RCC 7860 (cell line): ENCODE measurements at regions not wholly inside any gene's neighbourhood (a gene's known extent, or its start where the extent isn't known, plus 50 kb on each side); places are given as distances from the start of the nearest gene placed in this dataset.
"Not testable (repeated sequence)": the region's sequence is repeated elsewhere in the genome, so short reads cannot be mapped to it uniquely, and the experiment has no call there.

Experiments
- DNase-seq: peaks from one replicate; pipeline ENCODE4 v3.0.0-alpha.2; 2015; ENCODE audit warnings: low spot score
- FAIRE-seq: peaks from 2 replicates; lab custom pipeline; 2012; peaks lifted over from hg19 to GRCh38; lab: Jason Lieb, UNC

- FAIRE-seq (no peak), DNase-seq (no peak)
These were observed 103.9 kb upstream of the KCND3 start for GRCh38 chr1:112093372-112093694.

GRCh38 chr1:112099979-112100378, 110.5 kb upstream of the KCND3 start:
- FAIRE-seq (no peak), DNase-seq (no peak)

- DNase-seq = no peak
- no peak for FAIRE-seq
These were observed 116.1 kb upstream of the KCND3 start for GRCh38 chr1:112105557-112105956.

DNA sequence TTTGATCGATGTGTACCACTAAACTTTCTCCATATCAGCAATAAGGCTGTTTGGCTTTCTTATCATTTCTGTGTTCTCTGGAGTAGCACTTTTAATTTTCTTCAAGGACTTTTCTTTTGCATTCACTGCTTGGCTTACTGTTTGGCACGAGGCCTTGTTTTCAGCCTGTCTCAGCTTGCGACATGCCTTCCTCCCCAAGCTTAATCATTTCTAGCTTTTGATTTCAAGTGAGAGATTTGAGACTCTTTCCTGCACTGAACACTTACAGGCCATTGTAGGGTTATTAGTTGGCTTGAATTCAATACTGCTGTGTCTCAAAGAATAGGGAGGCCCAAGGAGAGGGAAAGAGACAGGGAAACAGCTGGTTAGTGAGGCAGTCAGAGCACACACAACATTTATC, 120.6 kb upstream of the KCND3 start:
- no peak for FAIRE-seq
- DNase-seq = no peak

DNA sequence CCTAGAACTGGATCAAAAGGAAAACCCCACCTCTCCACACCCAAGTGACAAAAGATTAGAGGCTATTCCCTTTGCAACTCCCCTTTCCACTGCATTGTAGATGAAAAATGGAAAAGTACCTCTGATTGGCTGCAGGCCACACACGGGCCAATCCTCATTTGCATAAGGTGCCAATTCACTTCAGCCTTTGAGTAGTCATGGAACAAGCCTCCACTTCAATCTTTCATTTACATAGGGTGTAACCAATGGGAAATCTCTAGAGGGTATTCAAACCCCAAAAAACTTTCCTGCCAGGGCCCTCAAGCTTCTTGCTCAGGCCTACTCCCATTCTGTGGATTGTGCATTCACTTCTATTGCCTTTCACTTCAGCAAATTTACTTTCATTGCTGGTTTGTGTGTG, 122.3 kb upstream of the KCND3 start:
- FAIRE-seq (no peak), DNase-seq (no peak)

DNA sequence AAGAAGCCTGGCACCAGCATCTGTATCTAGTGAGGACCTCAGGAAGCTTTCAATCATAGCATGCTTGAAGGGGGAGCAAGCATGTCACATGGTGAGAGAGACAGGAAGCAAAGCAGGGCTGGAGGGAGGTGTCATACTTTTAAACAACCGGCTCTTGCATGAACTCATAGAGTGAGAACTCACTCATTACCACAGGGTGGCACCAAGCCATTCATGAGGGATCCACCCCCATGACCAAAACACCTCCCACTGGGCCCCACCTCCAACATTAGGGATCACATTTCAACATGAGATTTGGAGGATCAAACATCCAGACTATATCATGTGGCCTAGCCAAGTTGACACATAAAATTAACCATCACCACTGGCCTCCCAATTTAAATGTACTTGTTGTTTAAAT, 125.1 kb upstream of the KCND3 start:
- no peak for DNase-seq
- no peak for FAIRE-seq

- FAIRE-seq (no peak), DNase-seq (no peak)
These were observed 137.1 kb upstream of the KCND3 start for GRCh38 chr1:112126598-112126997.

GRCh38 chr1:112127606-112128005, 138.1 kb upstream of the KCND3 start:
- DNase-seq, FAIRE-seq: not testable (repeated sequence)

DNA sequence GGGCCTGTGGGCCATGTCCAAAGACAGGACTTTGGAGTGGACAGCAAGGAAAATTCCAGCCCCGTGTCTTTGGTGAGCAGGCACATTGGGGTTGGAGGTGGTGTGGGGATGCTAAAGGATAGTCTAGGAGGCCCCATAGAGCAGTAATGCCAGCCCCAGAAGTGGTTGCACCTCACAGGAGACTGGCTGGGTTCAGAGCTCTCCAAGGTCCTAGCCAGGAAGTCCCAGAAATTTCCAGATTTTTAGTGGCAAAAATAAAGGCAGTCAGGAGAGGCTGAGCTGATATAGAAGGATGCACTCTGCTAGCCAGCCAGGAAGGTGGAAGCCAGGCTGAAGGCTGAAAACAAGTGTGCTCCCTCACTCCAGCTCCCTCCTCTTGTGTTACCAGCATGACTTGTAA, 144.0 kb upstream of the KCND3 start:
- no peak for FAIRE-seq

DNA sequence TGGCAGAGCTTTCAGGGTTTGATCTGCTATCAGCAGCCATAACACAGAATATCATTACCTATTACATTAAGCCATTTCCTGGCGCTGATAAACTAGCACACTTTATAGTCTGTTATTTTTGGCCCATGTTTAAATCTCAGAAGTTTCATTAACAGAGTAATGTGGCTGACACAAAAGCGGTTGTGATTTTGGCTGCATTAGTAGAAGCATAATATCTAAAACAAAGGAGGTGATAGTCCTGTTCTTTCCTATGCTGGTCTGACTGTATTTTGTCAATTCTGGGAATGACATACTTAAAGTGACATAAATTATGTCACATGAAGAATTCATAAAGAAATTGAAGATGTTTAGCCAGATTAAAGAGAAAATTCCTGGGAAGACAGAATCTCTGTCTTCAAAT, 151.3 kb upstream of the KCND3 start:
- DNase-seq (no peak), FAIRE-seq (no peak)

More for the DNA sequence above, 144.0 kb upstream of the KCND3 start:
- DNase-seq = no peak

GRCh38 chr1:112141301-112141700, 151.8 kb upstream of the KCND3 start:
- FAIRE-seq (no peak), DNase-seq (no peak)

- FAIRE-seq (no peak), DNase-seq (no peak)
These were observed 152.5 kb upstream of the KCND3 start for GRCh38 chr1:112141923-112142322.

DNA sequence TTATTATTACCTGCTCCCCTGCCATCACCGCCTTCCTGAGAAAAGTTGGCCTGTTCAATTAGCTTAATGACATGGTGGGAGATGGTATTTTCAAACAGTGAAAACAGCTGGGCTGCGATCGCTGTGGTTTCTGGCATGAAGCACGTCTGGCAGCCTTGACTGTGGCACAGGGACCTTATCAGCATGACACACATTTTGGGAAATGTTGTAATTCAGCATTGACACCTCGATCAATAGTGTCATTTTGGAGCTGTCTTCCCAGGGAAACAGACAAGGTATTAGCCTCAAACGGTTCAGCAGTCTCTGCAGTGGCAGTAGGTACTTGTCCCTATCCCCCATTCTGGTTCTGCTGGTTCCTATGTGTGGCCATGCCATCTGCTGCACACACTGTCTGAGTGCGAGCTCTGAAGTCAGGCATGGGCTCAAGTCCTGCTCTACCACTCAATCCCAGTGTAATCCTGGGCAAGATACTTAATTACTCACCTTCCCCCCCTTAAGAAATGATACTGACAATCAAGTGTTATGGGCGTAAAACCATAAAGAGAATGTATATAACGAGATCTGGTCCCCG, 154.5 kb upstream of the KCND3 start:
- no peak for FAIRE-seq
- no peak for DNase-seq

DNA sequence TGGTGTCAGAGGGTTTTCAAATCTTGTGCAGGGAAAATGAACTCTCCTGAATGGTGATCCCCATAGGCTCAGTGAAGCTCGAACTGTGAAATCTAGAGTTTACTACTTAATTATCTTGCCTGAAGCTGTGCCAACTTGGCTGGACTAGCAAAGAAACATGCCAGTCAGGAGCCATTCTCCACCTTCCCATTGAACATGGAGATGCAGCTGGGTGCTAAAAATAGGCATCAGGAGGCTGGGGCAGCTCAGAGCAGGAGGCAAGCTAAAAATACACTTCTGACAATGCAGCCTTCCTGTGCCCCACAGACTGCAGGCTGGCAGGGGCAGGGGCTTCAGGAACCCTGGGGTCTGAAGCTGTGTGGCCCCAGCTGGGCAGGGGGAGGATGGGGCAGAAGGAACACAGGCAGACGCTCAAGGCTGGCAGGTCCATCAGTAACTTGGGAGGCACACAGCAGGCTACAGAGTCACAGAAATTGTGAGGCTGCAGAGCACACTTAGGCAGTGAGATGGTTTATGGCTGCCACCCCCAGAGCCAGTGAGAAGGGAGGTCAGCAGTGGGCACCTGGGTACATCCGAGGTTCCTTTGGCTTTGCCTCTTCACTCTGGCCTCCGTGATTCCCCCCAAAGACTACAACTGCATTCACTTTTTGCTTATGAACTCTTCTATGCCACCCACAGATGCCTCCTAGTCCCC, 155.4 kb upstream of the KCND3 start:
- no peak for FAIRE-seq

GRCh38 chr1:112146201-112146715, 156.8 kb upstream of the KCND3 start:
- FAIRE-seq (no peak), DNase-seq (no peak)

More for the DNA sequence above, 155.4 kb upstream of the KCND3 start:
- no peak for DNase-seq

DNA sequence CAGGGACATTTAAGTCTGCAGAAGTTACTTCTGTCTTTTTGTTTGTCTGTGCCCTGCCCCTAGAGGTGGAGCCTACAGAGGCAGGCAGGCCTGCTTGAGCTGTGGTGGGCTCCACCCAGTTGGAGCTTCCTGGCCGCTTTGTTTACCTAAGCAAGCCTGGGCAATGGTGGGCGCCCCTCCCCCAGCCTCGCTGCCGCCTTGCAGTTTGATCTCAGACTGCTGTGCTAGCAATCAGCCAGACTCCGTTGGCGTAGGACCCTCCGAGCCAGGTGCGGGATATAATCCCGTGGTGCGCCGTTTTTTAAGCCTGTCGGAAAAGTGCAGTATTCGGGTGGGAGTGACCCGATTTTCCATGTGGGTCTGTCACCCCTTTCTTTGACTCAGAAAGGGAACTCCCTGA, 170.7 kb upstream of the KCND3 start:
- not testable (repeated sequence) for DNase-seq, FAIRE-seq

DNA sequence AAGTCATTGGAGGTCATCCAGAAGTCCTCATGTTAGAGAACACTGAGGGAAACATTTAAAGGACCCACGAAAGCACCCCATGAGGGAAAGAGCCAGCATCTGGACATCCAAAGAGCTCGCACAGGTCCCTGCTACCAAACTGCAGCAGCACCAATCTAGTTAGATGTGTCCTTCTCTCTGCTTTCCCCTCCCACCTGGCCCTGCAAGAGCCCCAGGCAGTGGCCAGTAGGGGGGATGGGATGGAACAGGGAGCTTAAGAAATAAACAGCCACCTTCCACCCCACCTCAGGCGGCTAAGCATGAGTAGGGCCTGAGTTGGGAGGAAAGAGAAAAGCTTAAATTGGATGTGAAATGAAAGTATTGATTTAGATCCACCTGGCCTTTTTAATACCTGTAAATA, 175.9 kb upstream of the KCND3 start:
- FAIRE-seq = no peak
- no peak for DNase-seq

DNA sequence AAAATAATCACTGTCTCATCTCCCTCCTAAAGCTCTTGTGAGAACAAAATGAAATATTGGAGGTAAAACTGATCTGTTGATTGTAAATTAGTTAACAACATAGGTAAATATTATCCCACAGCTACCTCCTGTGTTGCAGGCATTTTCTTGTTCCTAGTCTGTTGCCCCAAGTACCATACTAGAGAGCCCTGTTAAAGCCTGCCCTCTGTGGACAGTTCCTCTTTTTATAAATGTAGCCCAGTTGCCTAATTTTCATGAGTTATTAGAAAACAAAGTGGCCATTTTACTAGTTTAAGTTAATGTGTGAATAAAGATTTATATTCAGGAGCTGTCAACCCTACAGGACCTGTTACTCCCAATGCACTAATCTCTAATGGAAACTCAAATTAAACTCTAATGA, 180.0 kb upstream of the KCND3 start:
- DNase-seq = no peak
- no peak for FAIRE-seq

GRCh38 chr1:112172294-112172882, 182.9 kb upstream of the KCND3 start:
- DNase-seq (no peak), FAIRE-seq (no peak)

GRCh38 chr1:112177314-112177713, 187.8 kb upstream of the KCND3 start:
- FAIRE-seq (no peak), DNase-seq (no peak)

DNA sequence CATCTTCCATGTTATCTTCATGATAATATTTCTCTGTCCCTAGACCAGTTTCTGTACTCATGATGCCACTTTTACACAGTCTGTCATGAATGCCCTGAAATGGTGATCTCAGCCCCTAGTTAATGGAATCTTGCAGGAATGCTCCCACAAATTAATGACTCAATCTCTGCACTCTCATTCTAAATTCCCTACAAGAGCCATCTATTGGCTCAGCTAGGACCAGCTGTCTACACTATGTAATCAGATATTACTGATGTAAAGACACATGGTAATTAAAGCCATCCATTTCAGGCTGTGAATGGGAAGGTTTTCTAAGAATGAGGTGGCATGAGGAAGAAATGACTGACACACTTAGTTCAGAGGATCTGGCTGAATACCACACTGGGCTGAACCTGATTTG, 199.1 kb upstream of the KCND3 start:
- FAIRE-seq (no peak), DNase-seq (no peak)

DNA sequence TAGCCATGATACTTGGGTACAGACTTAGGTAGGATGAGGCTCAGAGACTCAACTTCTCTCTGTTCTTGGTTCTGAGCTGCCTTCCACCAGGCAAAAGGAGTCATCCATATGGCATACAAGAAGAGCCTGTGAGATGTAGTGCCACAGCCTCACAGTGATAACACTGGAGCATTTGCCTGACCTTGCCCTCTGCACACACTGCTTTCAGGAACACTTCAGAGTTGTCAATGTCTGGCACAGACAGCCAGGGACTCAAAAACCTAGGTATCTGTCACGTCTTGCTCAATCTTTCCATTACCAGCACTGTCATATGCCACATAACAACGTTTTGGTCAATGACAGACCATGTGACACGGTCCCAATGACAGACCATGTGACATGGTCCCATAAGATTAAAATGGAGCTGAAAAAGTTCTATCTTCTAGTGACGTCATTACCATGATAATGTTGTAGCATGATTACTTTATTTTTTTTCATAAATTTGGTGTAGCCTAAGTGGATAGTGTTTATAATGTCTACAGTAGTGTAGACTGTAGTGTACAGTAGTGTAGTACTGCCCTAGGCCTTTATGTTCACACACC, 199.9 kb upstream of the CTTNBP2NL start:
- DNase-seq (no peak), FAIRE-seq (no peak)
